DOHH2 (cell line): ENCODE measurements at regions not wholly inside any gene's neighbourhood (a gene's known extent, or its start where the extent isn't known, plus 50 kb on each side); places are given as distances from the start of the nearest gene placed in this dataset.

Experiments
- H3F3A ChIP-seq: fragments of 200-600 bp; sonication (generic), shearing (Covaris generic); 2 replicates; pipeline ENCODE4 v1.6.0; 2016; ENCODE audit warnings: antibody characterized with exemption, mild to moderate bottlenecking; ENCODE audit not compliant: control insufficient read depth, insufficient read depth
- H3K27ac ChIP-seq: fragments of 200-600 bp; sonication (generic); 2 replicates; pipeline ENCODE4 v1.5.1; 2014; ENCODE audit warnings: low read depth, mild to moderate bottlenecking, low read length, moderate library complexity
- H3K27me3 ChIP-seq: fragments of 200-600 bp; sonication (generic); 2 replicates; pipeline ENCODE4 v1.6.1; 2014; ENCODE audit warnings: mild to moderate bottlenecking, low read length, mixed read lengths; ENCODE audit not compliant: control insufficient read depth
- H3K36me3 ChIP-seq: fragments of 200-600 bp; sonication (generic); 2 replicates; pipeline ENCODE4 v1.6.1; 2014; ENCODE audit warnings: mild to moderate bottlenecking, low read length, moderate library complexity, mixed read lengths; ENCODE audit not compliant: control insufficient read depth
- H3K4me1 ChIP-seq: fragments of 200-600 bp; sonication (generic); 2 replicates; pipeline ENCODE4 v1.6.1; 2014; ENCODE audit warnings: mild to moderate bottlenecking, low read length, mixed read lengths; ENCODE audit not compliant: control insufficient read depth
- H3K4me2 ChIP-seq: fragments of 200-600 bp; sonication (generic); 2 replicates; pipeline ENCODE4 v1.6.0; 2014; ENCODE audit warnings: mild to moderate bottlenecking, low read length, moderate library complexity
- H3K4me3 ChIP-seq: fragments of 200-600 bp; sonication (generic); 2 replicates; pipeline ENCODE4 v1.5.1; 2014; ENCODE audit warnings: mild to moderate bottlenecking, low read length, mixed read lengths
- H3K79me2 ChIP-seq: fragments of 200-600 bp; sonication (generic); 2 replicates; pipeline ENCODE4 v1.6.1; 2014; ENCODE audit warnings: mild to moderate bottlenecking, low read length, mixed read lengths; ENCODE audit not compliant: control insufficient read depth
- H3K9me2 ChIP-seq: fragments of 200-600 bp; sonication (generic); replicated peaks from 2 replicates; pipeline ENCODE4 v1.6.1; 2014; ENCODE audit warnings: mild to moderate bottlenecking, low read length, mixed read lengths; ENCODE audit not compliant: control insufficient read depth
- H3K9me3 ChIP-seq: fragments of 200-600 bp; sonication (generic); 2 replicates; pipeline ENCODE4 v1.6.1; 2014; ENCODE audit warnings: antibody characterized with exemption, low read length, mixed read lengths; ENCODE audit not compliant: control insufficient read depth, insufficient read depth
- H4K20me1 ChIP-seq: fragments of 200-600 bp; sonication (generic); 2 replicates; pipeline ENCODE4 v1.6.0; 2014; ENCODE audit warnings: low read depth, mild to moderate bottlenecking, antibody characterized with exemption, low read length, moderate library complexity; ENCODE audit not compliant: control insufficient read depth, insufficient read depth
- EZH2phosphoT487 ChIP-seq: fragments of 200-600 bp; sonication (generic); IDR thresholded peaks from 2 replicates; pipeline ENCODE4 v1.6.1; 2017; ENCODE audit warnings: borderline replicate concordance, mild to moderate bottlenecking, antibody characterized with exemption, low read length, moderate library complexity, mixed read lengths
- TF ChIP-seq, protein P1 (sequence below): fragments of 200-600 bp; sonication (generic); IDR thresholded peaks from one replicate; pipeline ENCODE4 v1.5.1; 2014; ENCODE audit warnings: antibody characterized with exemption, mild to moderate bottlenecking, low read depth, low read length; ENCODE audit not compliant: poor library complexity, severe bottlenecking

DNA sequence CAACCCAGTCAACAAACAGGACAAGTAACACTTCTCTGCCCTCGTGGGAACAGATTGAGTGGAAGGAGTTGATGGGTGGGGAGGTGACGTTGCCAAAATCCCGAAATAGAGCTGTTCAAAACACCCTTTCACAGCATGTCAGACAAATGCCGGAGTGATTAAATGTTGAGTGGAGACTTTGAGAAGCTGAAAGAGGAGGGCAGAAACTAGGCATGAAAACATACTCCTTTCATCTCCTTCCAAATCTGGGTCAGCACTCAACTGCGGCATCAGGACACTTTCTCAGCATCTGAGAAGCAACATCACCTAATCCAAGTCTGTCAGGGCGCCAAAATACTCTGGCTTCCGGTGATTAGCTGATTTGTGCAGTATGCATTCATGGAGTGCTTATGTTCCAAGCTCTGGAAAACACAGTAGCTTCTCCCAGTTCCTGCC is 51.5 kb upstream of the MRI1 start:
- H3K9me3 ChIP-seq: no peaks in the 10 kb centered on the region; the same call in 1 of the 2 replicates
- H3K4me2 ChIP-seq: no peak overlapping the region
- no peaks in the 10 kb centered on the region for H3F3A ChIP-seq
- peaks cover 10% of the 10 kb centered on the region for H3K27me3 ChIP-seq
- H4K20me1 ChIP-seq: no peaks in the 10 kb centered on the region
- H3K9me2 ChIP-seq: no peaks in the 10 kb centered on the region
- no peak for TF ChIP-seq EZH2phosphoT487
- TF ChIP-seq, protein P1, sequence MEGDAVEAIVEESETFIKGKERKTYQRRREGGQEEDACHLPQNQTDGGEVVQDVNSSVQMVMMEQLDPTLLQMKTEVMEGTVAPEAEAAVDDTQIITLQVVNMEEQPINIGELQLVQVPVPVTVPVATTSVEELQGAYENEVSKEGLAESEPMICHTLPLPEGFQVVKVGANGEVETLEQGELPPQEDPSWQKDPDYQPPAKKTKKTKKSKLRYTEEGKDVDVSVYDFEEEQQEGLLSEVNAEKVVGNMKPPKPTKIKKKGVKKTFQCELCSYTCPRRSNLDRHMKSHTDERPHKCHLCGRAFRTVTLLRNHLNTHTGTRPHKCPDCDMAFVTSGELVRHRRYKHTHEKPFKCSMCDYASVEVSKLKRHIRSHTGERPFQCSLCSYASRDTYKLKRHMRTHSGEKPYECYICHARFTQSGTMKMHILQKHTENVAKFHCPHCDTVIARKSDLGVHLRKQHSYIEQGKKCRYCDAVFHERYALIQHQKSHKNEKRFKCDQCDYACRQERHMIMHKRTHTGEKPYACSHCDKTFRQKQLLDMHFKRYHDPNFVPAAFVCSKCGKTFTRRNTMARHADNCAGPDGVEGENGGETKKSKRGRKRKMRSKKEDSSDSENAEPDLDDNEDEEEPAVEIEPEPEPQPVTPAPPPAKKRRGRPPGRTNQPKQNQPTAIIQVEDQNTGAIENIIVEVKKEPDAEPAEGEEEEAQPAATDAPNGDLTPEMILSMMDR: no peak
- no peaks in the 10 kb centered on the region for H3K4me1 ChIP-seq
- no peaks in the 10 kb centered on the region for H3K79me2 ChIP-seq
- H3K36me3 ChIP-seq: no peaks in the 10 kb centered on the region
- H3K4me3 ChIP-seq: no peak overlapping the region
- no peak overlapping the region for H3K27ac ChIP-seq

DNA sequence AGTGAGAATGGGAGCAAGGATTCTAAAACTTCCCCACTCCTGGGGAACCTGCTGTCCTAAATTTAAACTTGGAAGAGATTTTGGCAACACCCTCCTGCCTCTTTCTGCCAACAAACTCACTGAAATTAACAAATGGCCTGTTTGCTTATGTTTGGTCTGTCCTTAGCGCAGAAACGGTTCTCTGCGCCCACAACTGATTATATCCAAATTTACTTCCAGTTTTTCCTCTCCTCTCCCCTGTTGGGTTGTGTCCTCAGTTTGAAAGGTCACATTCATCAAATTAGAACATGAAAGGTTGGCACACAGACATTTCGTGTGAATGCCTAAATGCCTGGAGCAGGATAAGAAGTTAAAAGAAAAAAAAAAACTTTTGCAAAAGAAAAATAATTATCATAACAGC is 56.4 kb upstream of the MRI1 start:
- H3K79me2 ChIP-seq: no peaks in the 10 kb centered on the region
- no peaks in the 10 kb centered on the region for H3K36me3 ChIP-seq
- H3F3A ChIP-seq: no peaks in the 10 kb centered on the region
- no peaks in the 10 kb centered on the region for H3K9me2 ChIP-seq
- H4K20me1 ChIP-seq: no peaks in the 10 kb centered on the region
- 0 out of 2 replicates have a peak, but pooled peaks cover 5% of the 10 kb centered on the region for H3K27me3 ChIP-seq
- TF ChIP-seq EZH2phosphoT487: no peak
- TF ChIP-seq, protein P1: no peak
- H3K27ac ChIP-seq: no peak overlapping the region
- no peaks in the 10 kb centered on the region for H3K4me1 ChIP-seq
- no peak overlapping the region for H3K4me3 ChIP-seq
- H3K4me2 ChIP-seq: no peak overlapping the region
- H3K9me3 ChIP-seq: no peaks in the 10 kb centered on the region

DNA sequence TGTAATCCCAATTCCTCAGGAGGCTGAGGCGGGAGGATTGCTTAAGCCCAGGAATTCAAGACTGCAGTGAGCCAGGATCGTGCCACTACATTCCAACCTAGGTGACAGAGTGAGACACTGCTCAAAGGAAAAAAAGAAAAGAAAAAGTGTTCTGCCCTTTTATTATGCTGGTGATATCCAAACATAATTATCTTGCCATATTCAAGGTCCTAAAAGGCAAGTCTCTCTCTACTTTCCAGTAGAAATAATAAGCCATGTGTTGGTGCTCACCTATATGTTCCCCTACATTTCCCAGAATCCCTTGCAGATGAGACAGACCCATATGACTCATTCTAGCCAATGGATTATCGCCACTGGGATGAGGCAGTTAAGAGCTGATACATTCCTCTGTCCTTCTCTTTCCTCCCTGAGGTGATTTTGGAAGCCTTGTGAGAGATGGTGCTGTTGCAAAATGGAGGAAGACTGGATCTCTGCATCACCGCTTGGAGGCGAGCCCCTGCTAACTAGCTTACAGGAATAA is 58.3 kb upstream of the MRI1 start:
- no peaks in the 10 kb centered on the region for H3K9me3 ChIP-seq
- no peaks in the 10 kb centered on the region for H3K79me2 ChIP-seq
- no peak overlapping the region for H3K4me3 ChIP-seq
- no peak overlapping the region for H3K27ac ChIP-seq
- no peaks in the 10 kb centered on the region for H3K9me2 ChIP-seq
- no peaks in the 10 kb centered on the region for H3K36me3 ChIP-seq
- no peak overlapping the region for H3K4me2 ChIP-seq
- H3K4me1 ChIP-seq: no peaks in the 10 kb centered on the region
- TF ChIP-seq EZH2phosphoT487: no peak
- TF ChIP-seq, protein P1: no peak
- no peaks in the 10 kb centered on the region for H4K20me1 ChIP-seq
- no peaks in the 10 kb centered on the region for H3F3A ChIP-seq
- H3K27me3 ChIP-seq: 0 out of 2 replicates have a peak, but pooled peaks cover 3% of the 10 kb centered on the region
